Astrocyte (in vitro differentiated cells and primary cell): ENCODE measurements at regions not wholly inside any gene's neighbourhood (a gene's known extent, or its start where the extent isn't known, plus 50 kb on each side); places are given as distances from the start of the nearest gene placed in this dataset.

ENCODE experiments used
- DNase-seq: peaks from one replicate; pipeline ENCODE4 v3.0.0-alpha.2; 2010; ENCODE audit warnings: low read depth
- FAIRE-seq: peaks from 2 replicates; lab custom pipeline; 2011; peaks lifted over from hg19 to GRCh38; lab: Jason Lieb, UNC
- H2AFZ ChIP-seq: 2 replicates; pipeline ENCODE4 v1.6.0; 2012; ENCODE audit warnings: low read depth, low read length, inconsistent platforms
- H3K27ac ChIP-seq: 2 replicates; pipeline ENCODE4 v1.5.1; 2011; ENCODE audit warnings: low read depth, low read length, inconsistent platforms
- H3K27me3 ChIP-seq: 2 replicates; pipeline ENCODE4 v1.6.0; 2011; ENCODE audit warnings: low read length, inconsistent platforms; ENCODE audit not compliant: insufficient read depth
- H3K36me3 ChIP-seq: 2 replicates; pipeline ENCODE4 v1.5.1; 2011; ENCODE audit warnings: low read length, inconsistent platforms; ENCODE audit not compliant: insufficient read depth
- H3K4me1 ChIP-seq: 2 replicates; pipeline ENCODE4 v1.5.1; 2011; ENCODE audit warnings: low read length, inconsistent platforms; ENCODE audit not compliant: insufficient read depth
- H3K4me2 ChIP-seq: 2 replicates; pipeline ENCODE4 v1.6.0; 2012; ENCODE audit warnings: low read length, inconsistent platforms
- H3K4me3 ChIP-seq: 2 replicates; pipeline ENCODE4 v1.5.1; 2011; ENCODE audit warnings: low read depth, mild to moderate bottlenecking, low read length, inconsistent platforms; ENCODE audit not compliant: insufficient read depth
- H3K79me2 ChIP-seq: 2 replicates; pipeline ENCODE4 v1.6.0; 2012; ENCODE audit warnings: mild to moderate bottlenecking, low read length, inconsistent platforms; ENCODE audit not compliant: insufficient read depth
- H3K9ac ChIP-seq: 2 replicates; pipeline ENCODE4 v1.6.0; 2012; ENCODE audit warnings: mild to moderate bottlenecking, low read length, inconsistent platforms
- H3K9me3 ChIP-seq: 2 replicates; pipeline ENCODE4 v1.5.1; 2012; ENCODE audit warnings: low read depth, mild to moderate bottlenecking, low read length, inconsistent platforms; ENCODE audit not compliant: insufficient read depth
- H4K20me1 ChIP-seq: 2 replicates; pipeline ENCODE4 v1.6.0; 2012; ENCODE audit warnings: low read length, inconsistent platforms; ENCODE audit not compliant: insufficient read depth
- H3K27ac Mint-ChIP-seq: one replicate; pipeline ENCODE4 v1.8.0; 2021; ENCODE audit warnings: mild to moderate bottlenecking, mixed read lengths; ENCODE audit not compliant: unreplicated experiment
- H3K27me3 Mint-ChIP-seq: one replicate; pipeline ENCODE4 v1.8.0; 2021; ENCODE audit warnings: low read depth, mixed read lengths; ENCODE audit not compliant: unreplicated experiment
- H3K36me3 Mint-ChIP-seq: one replicate; pipeline ENCODE4 v1.8.0; 2021; ENCODE audit warnings: low read depth, mixed read lengths; ENCODE audit not compliant: unreplicated experiment
- H3K4me1 Mint-ChIP-seq: one replicate; pipeline ENCODE4 v1.8.0; 2021; ENCODE audit warnings: low read depth, mixed read lengths; ENCODE audit not compliant: unreplicated experiment
- H3K4me3 Mint-ChIP-seq: one replicate; pipeline ENCODE4 v1.8.0; 2021; ENCODE audit warnings: mild to moderate bottlenecking, moderate library complexity, mixed read lengths; ENCODE audit not compliant: unreplicated experiment
- H3K9me3 Mint-ChIP-seq: one replicate; pipeline ENCODE4 v1.8.0; 2021; ENCODE audit warnings: mild to moderate bottlenecking, mixed read lengths; ENCODE audit not compliant: unreplicated experiment
- EZH2 ChIP-seq: IDR thresholded peaks from 2 replicates; pipeline ENCODE4 v1.6.1; 2012; ENCODE audit warnings: mild to moderate bottlenecking, low read length, inconsistent platforms; ENCODE audit not compliant: insufficient read depth
- TF ChIP-seq, protein P1 (sequence below): IDR thresholded peaks from 2 replicates; pipeline ENCODE4 v1.5.1; 2011; ENCODE audit warnings: low read depth, mild to moderate bottlenecking, inconsistent platforms, low read length, moderate library complexity; ENCODE audit not compliant: insufficient read depth

DNA sequence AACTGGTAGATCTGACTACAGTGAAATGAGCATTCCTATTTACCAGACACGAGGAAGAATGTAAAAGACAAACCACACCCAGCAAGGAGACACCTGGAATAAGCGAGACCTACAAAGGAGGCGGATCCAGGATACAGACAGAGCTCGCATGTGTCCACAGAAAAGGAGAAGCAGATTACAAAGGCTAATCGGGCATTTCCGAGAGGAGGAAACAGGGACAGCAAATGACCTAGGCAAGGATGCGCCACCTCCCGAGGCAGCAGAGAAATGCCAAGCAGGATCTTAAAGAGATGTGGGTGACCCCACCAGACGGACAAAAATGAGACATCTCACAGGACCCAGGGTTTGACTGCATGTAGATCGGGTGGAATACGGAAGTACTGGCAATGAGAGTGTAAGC lies 63.2 kb upstream of the IQSEC1 start:
- no peak for FAIRE-seq
- Histone ChIP-seq H4K20me1 (no peaks in the 10 kb centered on the region), H3K27me3 (peaks cover 5% of the 10 kb centered on the region), H3K4me3 (no peak overlapping the region), H3K4me2 (no peak overlapping the region), H3K27ac (no peak overlapping the region), H3K36me3 (no peaks in the 10 kb centered on the region), H3K4me1 (no peaks in the 10 kb centered on the region), H3K9me3 (no peaks in the 10 kb centered on the region), H2AFZ (no peak overlapping the region), H3K9ac (no peak overlapping the region), H3K79me2 (no peaks in the 10 kb centered on the region)
- no peaks in the 10 kb centered on the region for H3K9me3 Mint-ChIP-seq
- peaks cover 5% of the 10 kb centered on the region for H3K36me3 Mint-ChIP-seq
- no peak overlapping the region for H3K4me3 Mint-ChIP-seq
- TF ChIP-seq, protein P1, sequence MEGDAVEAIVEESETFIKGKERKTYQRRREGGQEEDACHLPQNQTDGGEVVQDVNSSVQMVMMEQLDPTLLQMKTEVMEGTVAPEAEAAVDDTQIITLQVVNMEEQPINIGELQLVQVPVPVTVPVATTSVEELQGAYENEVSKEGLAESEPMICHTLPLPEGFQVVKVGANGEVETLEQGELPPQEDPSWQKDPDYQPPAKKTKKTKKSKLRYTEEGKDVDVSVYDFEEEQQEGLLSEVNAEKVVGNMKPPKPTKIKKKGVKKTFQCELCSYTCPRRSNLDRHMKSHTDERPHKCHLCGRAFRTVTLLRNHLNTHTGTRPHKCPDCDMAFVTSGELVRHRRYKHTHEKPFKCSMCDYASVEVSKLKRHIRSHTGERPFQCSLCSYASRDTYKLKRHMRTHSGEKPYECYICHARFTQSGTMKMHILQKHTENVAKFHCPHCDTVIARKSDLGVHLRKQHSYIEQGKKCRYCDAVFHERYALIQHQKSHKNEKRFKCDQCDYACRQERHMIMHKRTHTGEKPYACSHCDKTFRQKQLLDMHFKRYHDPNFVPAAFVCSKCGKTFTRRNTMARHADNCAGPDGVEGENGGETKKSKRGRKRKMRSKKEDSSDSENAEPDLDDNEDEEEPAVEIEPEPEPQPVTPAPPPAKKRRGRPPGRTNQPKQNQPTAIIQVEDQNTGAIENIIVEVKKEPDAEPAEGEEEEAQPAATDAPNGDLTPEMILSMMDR, result no peak
- TF ChIP-seq EZH2, result no peak
- H3K27ac Mint-ChIP-seq, result no peak overlapping the region
- H3K27me3 Mint-ChIP-seq, result peaks cover 29% of the 10 kb centered on the region
- DNase-seq, result no peak
- H3K4me1 Mint-ChIP-seq, result no peaks in the 10 kb centered on the region

DNA sequence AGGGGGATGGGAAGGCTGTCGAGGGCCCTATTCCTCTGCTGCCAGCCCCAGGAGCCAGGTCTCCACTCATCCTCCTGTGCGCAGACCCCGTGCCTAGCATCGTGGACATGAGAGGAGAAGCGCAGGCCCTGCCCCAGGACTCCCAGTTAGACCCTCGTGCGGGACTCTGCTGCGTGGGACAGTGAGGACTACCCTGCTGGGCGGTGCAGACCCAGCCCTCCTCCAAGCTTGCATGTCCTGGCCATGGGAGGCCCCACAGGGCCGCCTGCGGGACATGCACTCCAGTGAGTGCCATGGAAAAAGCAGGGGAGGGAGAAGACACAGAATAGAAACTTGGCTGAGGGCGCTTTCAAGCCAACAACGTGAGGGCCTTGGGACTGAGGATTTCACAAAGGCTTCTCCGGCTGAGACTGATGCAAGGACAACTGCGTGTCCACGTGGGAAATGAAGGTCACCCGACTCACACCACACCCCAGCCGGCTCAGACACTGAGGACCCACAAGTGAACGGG lies 62.6 kb upstream of the IQSEC1 start:
- Histone ChIP-seq H3K4me1 (no peaks in the 10 kb centered on the region), H3K4me3 (no peak overlapping the region), H3K36me3 (no peaks in the 10 kb centered on the region), H3K27me3 (peaks cover 5% of the 10 kb centered on the region), H3K9ac (no peak overlapping the region), H3K9me3 (no peaks in the 10 kb centered on the region), H3K4me2 (no peak overlapping the region), H3K79me2 (no peaks in the 10 kb centered on the region), H2AFZ (no peak overlapping the region), H3K27ac (no peak overlapping the region), H4K20me1 (no peaks in the 10 kb centered on the region)
- FAIRE-seq (no peak), DNase-seq (no peak)
- Mint-ChIP-seq H3K36me3 (peaks cover 5% of the 10 kb centered on the region), H3K4me3 (no peak overlapping the region), H3K27ac (no peak overlapping the region), H3K4me1 (no peaks in the 10 kb centered on the region), H3K9me3 (no peaks in the 10 kb centered on the region), H3K27me3 (peaks cover 27% of the 10 kb centered on the region)
- TF ChIP-seq, protein P1, result no peak
- TF ChIP-seq EZH2, result no peak

DNA sequence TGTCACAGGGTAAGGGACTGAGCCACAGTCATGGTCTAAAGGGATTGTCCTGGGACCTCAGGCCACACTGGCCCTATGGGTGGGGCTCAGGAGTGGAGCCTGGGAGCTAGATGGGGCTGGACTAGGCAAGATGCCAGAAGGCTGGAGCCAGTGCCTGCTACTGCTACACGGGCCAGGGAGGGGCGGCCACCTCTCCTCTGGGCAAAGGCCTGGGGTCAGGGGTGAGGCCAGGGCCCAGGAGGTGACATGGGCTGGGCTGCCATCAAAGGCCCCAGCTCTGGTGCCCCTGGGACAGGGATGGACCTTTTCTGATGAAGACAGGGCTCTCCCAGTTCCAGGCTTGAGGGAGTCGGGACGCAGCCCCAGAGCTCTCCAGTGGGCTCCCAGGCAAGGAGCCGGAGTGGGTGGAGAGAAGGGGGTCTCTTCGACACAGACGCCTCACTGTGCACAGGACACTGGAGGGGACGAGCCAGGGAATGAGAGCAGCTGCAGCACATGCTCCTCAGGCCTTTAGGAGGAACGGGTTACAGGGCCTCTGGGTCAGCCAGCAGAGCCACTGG lies 62.1 kb upstream of the IQSEC1 start:
- Mint-ChIP-seq H3K4me1 (no peaks in the 10 kb centered on the region), H3K27me3 (peaks cover 26% of the 10 kb centered on the region), H3K4me3 (no peak overlapping the region), H3K9me3 (no peaks in the 10 kb centered on the region), H3K27ac (no peak overlapping the region), H3K36me3 (peaks cover 5% of the 10 kb centered on the region)
- Histone ChIP-seq H3K36me3 (no peaks in the 10 kb centered on the region), H3K4me3 (no peak overlapping the region), H3K4me1 (no peaks in the 10 kb centered on the region), H3K27ac (no peak overlapping the region), H3K27me3 (peaks cover 5% of the 10 kb centered on the region), H3K9me3 (no peaks in the 10 kb centered on the region), H4K20me1 (no peaks in the 10 kb centered on the region), H3K4me2 (no peak overlapping the region), H3K79me2 (no peaks in the 10 kb centered on the region), H2AFZ (no peak overlapping the region), H3K9ac (no peak overlapping the region)
- DNase-seq (no peak), FAIRE-seq (no peak)
- no peak for TF ChIP-seq EZH2
- TF ChIP-seq, protein P1, result no peak
